GM10266 (cell line): ENCODE measurements at regions not wholly inside any gene's neighbourhood (a gene's known extent, or its start where the extent isn't known, plus 50 kb on each side); places are given as distances from the start of the nearest gene placed in this dataset.

Experiments used
- DNase-seq: peaks from one replicate; pipeline ENCODE4 v3.0.0; 2012; ENCODE audit errors: extremely low spot score
- TF ChIP-seq, protein P1 (sequence below): IDR thresholded peaks from 2 replicates; pipeline ENCODE4 v1.5.1; 2012; ENCODE audit warnings: mild to moderate bottlenecking, low read depth; ENCODE audit not compliant: control insufficient read depth, insufficient read depth; ENCODE audit errors: missing control alignments

DNA sequence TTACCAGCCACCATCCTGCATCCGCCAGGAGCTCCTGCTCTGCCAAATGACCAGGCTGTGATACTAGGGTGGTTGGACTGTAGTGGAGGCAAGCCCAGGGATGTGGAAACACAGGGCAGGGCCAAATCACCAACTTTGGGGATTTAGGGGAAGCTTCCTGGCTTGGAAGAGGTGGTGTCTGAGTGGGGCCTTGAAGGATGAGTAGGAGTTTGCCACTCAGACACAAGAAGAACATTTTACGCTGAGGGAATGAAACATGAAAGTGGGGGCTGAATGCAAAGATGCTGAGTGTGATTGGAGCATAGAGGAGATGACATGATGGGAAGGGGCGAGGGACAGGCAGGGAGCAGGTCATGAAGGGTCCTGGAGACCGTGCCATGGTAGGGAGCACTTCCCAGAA lies 329.5 kb downstream of the RPS24 start:
- TF ChIP-seq, protein P1, sequence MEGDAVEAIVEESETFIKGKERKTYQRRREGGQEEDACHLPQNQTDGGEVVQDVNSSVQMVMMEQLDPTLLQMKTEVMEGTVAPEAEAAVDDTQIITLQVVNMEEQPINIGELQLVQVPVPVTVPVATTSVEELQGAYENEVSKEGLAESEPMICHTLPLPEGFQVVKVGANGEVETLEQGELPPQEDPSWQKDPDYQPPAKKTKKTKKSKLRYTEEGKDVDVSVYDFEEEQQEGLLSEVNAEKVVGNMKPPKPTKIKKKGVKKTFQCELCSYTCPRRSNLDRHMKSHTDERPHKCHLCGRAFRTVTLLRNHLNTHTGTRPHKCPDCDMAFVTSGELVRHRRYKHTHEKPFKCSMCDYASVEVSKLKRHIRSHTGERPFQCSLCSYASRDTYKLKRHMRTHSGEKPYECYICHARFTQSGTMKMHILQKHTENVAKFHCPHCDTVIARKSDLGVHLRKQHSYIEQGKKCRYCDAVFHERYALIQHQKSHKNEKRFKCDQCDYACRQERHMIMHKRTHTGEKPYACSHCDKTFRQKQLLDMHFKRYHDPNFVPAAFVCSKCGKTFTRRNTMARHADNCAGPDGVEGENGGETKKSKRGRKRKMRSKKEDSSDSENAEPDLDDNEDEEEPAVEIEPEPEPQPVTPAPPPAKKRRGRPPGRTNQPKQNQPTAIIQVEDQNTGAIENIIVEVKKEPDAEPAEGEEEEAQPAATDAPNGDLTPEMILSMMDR, result no peak
- DNase-seq, result no peak

DNA sequence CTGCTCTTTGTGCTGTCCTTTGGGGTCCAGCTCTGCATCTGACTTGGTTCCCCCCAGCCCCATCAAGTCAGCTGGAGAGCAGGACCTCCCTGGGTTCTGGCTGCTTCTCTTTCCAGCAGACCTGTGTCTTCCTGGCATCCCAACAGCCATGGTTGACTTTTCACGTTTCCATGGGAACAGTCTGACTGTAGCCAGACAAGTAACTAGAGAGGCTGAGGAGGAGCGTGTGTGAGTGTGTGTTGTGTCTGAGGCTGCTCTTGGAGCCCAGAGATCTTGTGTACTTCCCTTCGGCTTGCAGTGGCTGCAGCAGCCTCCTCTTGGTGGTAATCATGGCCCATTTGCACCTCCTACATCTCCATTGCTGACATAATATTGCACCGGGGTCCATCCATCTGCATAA lies 332.0 kb downstream of the RPS24 start:
- TF ChIP-seq, protein P1, result no peak
- DNase-seq, result no peak

DNA sequence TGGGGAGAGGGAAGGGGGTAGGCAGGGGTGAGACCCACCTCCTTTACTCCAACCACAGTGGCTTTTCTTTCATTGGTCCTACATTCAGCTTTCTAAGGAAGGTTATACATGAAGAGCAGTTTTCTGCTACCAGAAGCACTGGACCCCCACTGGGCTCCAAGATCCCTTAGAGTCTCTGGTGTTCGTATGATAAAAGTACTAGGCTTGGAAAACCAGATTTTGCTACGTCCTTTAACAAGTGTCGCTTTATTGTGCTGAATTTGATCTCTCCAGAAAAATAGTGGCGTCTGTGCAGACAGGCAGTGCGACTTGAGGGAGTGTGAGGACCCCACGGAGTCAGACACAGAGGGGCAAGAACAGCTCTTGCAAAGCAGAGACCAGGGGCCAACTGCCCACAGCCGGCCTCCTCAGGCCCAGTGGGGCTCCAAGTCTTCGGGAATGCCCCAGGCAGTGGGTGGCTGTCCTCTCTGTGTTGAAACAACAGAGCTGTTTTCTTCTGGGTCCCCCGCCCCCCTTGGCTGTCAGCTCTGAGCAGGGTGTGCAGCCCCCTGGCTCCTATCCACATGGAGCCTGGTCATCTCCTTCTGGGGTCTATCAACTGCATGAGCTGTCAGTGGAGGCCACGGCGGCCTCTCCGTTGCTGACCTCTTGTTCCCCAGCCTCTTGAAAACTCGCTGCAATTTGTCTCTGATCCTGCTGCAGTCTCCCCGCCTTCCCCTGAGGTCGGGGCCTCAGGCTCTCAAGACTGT lies 333.2 kb downstream of the RPS24 start:
- TF ChIP-seq, protein P1, result no peak

DNA sequence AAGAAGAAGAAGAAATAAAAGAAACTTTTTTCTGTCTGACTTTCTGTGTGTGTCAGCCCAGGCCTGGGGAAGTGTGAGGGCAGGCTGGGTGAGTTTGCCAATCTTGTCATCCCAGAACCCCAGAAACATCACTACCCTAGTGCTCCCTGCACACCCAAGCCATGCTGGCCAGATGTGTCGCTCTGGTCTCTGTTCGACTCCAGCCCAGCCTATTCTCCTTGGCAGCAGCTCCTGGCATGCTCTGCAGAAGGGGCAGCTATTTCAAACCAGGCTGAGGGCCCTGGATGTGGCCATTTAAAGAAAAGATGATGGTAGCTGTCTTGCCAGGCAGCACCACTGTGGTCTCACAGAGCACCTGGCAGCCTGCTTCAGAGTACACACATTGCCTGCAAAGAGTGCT lies 334.1 kb downstream of the RPS24 start:
- TF ChIP-seq, protein P1, result no peak
- no peak for DNase-seq

More for the DNA sequence above, 333.2 kb downstream of the RPS24 start:
- no peak for DNase-seq

DNA sequence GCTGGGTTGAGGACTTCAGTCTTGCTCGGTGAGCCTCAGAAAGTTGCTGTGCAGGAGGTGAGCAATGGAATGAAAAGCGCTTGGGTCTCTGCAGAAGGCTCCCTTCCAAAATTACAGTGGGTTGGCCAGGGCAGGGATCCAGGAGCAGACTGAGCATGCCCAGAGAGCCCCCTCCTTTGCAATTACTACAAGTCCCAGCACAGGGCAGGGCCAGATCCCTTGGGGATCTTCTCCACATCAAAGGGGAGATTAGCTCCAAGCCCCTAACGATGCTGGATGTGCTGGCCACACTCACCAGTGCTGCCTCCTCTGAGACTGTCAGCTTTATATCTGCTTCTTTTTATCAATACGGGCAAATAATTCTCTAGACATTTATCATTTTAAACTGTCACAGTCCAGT lies 337.5 kb downstream of the RPS24 start:
- no peak for DNase-seq

DNA sequence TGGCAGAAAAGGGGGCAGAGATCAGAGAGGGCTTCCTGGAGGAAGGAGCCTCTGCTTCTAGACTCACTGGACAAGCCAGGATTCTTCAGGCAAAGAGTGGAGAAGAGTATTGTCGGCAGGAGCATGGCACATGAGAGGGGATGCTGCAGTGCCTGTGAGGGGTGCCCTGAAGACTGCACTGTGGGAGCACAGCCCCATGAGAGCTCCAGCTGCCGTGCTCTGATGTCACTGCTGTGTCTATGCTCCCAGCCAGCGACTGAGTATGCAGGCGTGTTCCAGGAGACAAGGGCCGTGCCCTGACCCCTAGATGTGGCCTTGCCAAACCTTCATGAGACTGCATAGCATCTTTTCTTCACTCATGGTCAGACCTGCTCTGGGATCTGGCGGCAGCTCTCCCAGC lies 339.1 kb downstream of the RPS24 start:
- DNase-seq, result no peak
- TF ChIP-seq, protein P1, result no peak

More for the DNA sequence above, 337.5 kb downstream of the RPS24 start:
- TF ChIP-seq, protein P1, result no peak

DNA sequence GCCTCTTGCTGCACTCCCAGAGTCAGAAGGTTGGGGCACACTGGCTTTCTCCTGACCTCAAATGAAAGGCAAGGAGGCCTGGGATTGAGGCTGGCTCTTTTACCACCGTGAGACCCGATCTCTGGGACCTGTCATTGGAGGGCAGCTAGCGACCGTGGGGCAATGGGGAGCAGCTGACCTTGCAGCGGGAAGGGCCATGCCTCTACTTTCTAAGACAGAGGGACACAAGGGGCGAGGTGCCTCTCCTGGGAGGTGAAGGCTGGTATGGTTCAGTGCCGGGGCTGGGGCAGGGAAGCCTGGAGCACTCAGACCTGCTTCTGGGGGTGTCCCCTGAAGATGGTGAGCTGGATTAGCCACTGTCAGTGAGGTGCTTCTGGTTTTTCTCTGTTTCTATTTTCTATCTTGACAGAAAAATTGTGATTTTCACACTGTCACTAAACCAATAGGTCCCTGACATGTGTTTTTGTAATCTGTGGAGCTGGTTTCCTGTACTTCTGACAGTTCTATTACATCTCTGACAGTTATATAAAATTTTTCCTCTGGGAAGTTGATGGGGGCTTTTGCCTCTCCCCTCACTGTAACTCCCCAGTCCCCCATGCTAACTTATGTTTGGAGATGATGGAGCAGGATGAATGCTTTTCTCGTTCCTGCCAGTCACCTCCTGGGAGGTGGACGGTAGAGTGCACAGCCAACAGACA lies 340.8 kb downstream of the RPS24 start:
- DNase-seq, result no peak
- TF ChIP-seq, protein P1, result no peak
